H9 (cell line): ENCODE measurements at regions not wholly inside any gene's neighbourhood (a gene's known extent, or its start where the extent isn't known, plus 50 kb on each side); places are given as distances from the start of the nearest gene placed in this dataset.

Experiments used
- DNase-seq: peaks from one replicate; pipeline ENCODE4 v3.0.0-alpha.2; 2017
- H2AFZ ChIP-seq: one replicate; pipeline ENCODE4 v1.6.1; 2013; ENCODE audit warnings: mild to moderate bottlenecking, low read length, control low read depth, moderate library complexity
- H2AK5ac ChIP-seq: 2 replicates; pipeline ENCODE4 v1.6.1; 2013; ENCODE audit warnings: low read length, control low read depth, mixed read lengths; ENCODE audit not compliant: insufficient read length
- H2BK120ac ChIP-seq: one replicate; pipeline ENCODE4 v1.6.1; 2013; ENCODE audit warnings: low read depth, mild to moderate bottlenecking, low read length, control low read depth, inconsistent platforms; ENCODE audit not compliant: poor library complexity, severe bottlenecking
- H2BK12ac ChIP-seq: 2 replicates; pipeline ENCODE4 v1.6.1; 2013; ENCODE audit warnings: low read length, control low read depth, mixed read lengths, low read depth; ENCODE audit not compliant: insufficient read length
- H2BK15ac ChIP-seq: 2 replicates; pipeline ENCODE4 v1.6.1; 2013; ENCODE audit warnings: low read depth, low read length, control low read depth
- H2BK20ac ChIP-seq: one replicate; pipeline ENCODE4 v1.6.1; 2013; ENCODE audit warnings: low read depth, mild to moderate bottlenecking, low read length, control low read depth, inconsistent platforms; ENCODE audit not compliant: poor library complexity, severe bottlenecking
- H2BK5ac ChIP-seq: 2 replicates; pipeline ENCODE4 v1.6.1; 2013; ENCODE audit warnings: low read length, control low read depth, mixed read lengths; ENCODE audit not compliant: insufficient read length
- H3K14ac ChIP-seq: 2 replicates; pipeline ENCODE4 v1.6.1; 2013; ENCODE audit warnings: low read length, control low read depth; ENCODE audit not compliant: insufficient read depth
- H3K18ac ChIP-seq: 2 replicates; pipeline ENCODE4 v1.6.1; 2013; ENCODE audit warnings: low read depth, mild to moderate bottlenecking, mixed read lengths, low read length, control low read depth; ENCODE audit not compliant: insufficient read length
- H3K23ac ChIP-seq: 2 replicates; pipeline ENCODE4 v1.6.1; 2013; ENCODE audit warnings: low read length, control low read depth, mixed read lengths, low read depth; ENCODE audit not compliant: insufficient read length
- H3K23me2 ChIP-seq: 2 replicates; pipeline ENCODE4 v1.6.1; 2013; ENCODE audit warnings: low read depth, mild to moderate bottlenecking, mixed read lengths, low read length, control low read depth; ENCODE audit not compliant: insufficient read length, poor library complexity, severe bottlenecking
- H3K27ac ChIP-seq: 2 replicates; pipeline ENCODE4 v1.5.1; 2013; ENCODE audit warnings: low read length, control low read depth, mixed read lengths, low read depth; ENCODE audit not compliant: insufficient read length
- H3K27me3 ChIP-seq: 2 replicates; pipeline ENCODE4 v1.6.1; 2013; ENCODE audit warnings: low read length, control low read depth, inconsistent platforms; ENCODE audit not compliant: insufficient read depth
- H3K4ac ChIP-seq: 2 replicates; pipeline ENCODE4 v1.6.1; 2013; ENCODE audit warnings: low read depth, mild to moderate bottlenecking, control low read depth, inconsistent platforms, low read length, moderate library complexity
- H3K4me1 ChIP-seq: 2 replicates; pipeline ENCODE4 v1.6.1; 2013; ENCODE audit warnings: low read length, control low read depth, inconsistent platforms; ENCODE audit not compliant: insufficient read depth
- H3K4me2 ChIP-seq: 2 replicates; pipeline ENCODE4 v1.6.1; 2013; ENCODE audit warnings: low read length, control low read depth, mixed read lengths; ENCODE audit not compliant: insufficient read length, insufficient read depth
- H3K56ac ChIP-seq: 2 replicates; pipeline ENCODE4 v1.6.1; 2013; ENCODE audit warnings: low read depth, mild to moderate bottlenecking, mixed read lengths, low read length, control low read depth; ENCODE audit not compliant: insufficient read length
- H3K79me1 ChIP-seq: 2 replicates; pipeline ENCODE4 v1.6.1; 2013; ENCODE audit warnings: low read depth, mild to moderate bottlenecking, moderate library complexity, low read length, control low read depth, inconsistent platforms; ENCODE audit not compliant: insufficient read depth, poor library complexity, severe bottlenecking
- H3K79me2 ChIP-seq: 2 replicates; pipeline ENCODE4 v1.6.1; 2013; ENCODE audit warnings: low read length, control low read depth, inconsistent platforms; ENCODE audit not compliant: insufficient read depth
- H3K9ac ChIP-seq: 2 replicates; pipeline ENCODE4 v1.6.1; 2013; ENCODE audit warnings: low read length, control low read depth, mixed read lengths; ENCODE audit not compliant: insufficient read length; ENCODE audit errors: extremely low read depth
- H3K9me3 ChIP-seq: one replicate; pipeline ENCODE4 v1.6.1; 2013; ENCODE audit warnings: low read depth, low read length, inconsistent platforms; ENCODE audit not compliant: control insufficient read depth
- H3T11ph ChIP-seq: one replicate; pipeline ENCODE4 v1.6.1; 2013; ENCODE audit warnings: mild to moderate bottlenecking, low read length, control low read depth, inconsistent platforms
- H4K20me1 ChIP-seq: one replicate; pipeline ENCODE4 v1.6.1; 2013; ENCODE audit not compliant: control insufficient read depth, insufficient read length, insufficient read depth
- H4K5ac ChIP-seq: 2 replicates; pipeline ENCODE4 v1.6.1; 2013; ENCODE audit warnings: low read depth, mild to moderate bottlenecking, mixed read lengths, low read length, control low read depth; ENCODE audit not compliant: insufficient read length
- H4K8ac ChIP-seq: replicated peaks from 2 replicates; pipeline ENCODE4 v1.6.1; 2013; ENCODE audit warnings: low read length, control low read depth, mixed read lengths, low read depth; ENCODE audit not compliant: insufficient read length
- H4K91ac ChIP-seq: 2 replicates; pipeline ENCODE4 v1.6.1; 2013; ENCODE audit warnings: low read depth, mild to moderate bottlenecking, moderate library complexity, mixed read lengths, low read length, control low read depth; ENCODE audit not compliant: insufficient read length
- H3K27ac Mint-ChIP-seq, 3 experiments: 2 replicates in 2 of 3; 3 replicates in 1 of 3; pipeline ENCODE4 v1.8.0; 2020 to 2021; ENCODE audit warnings: mixed read lengths in 3 of 3, mild to moderate bottlenecking in 1 of 3, moderate library complexity in 1 of 3
- H3K27me3 Mint-ChIP-seq: 2 replicates; pipeline ENCODE4 v1.8.0; 2021; ENCODE audit warnings: low read depth, mild to moderate bottlenecking, moderate library complexity, mixed read lengths
- H3K36me3 Mint-ChIP-seq, 3 experiments: 2 replicates in 2 of 3; 3 replicates in 1 of 3; pipeline ENCODE4 v1.8.0; 2020 to 2021; ENCODE audit warnings: low read depth in 3 of 3, mixed read lengths in 3 of 3; ENCODE audit not compliant: insufficient read depth in 1 of 3
- H3K4me1 Mint-ChIP-seq, 2 experiments: 2 replicates each; pipeline ENCODE4 v1.8.0; 2020; ENCODE audit warnings: mixed read lengths in 2 of 2
- H3K4me3 Mint-ChIP-seq, 2 experiments: 2 replicates in 1 of 2; 3 replicates in 1 of 2; pipeline ENCODE4 v1.8.0; 2020 to 2021; ENCODE audit warnings: mild to moderate bottlenecking in 2 of 2, mixed read lengths in 2 of 2, moderate library complexity in 1 of 2
- H3K9me3 Mint-ChIP-seq, 2 experiments: 2 replicates in 1 of 2; 3 replicates in 1 of 2; pipeline ENCODE4 v1.8.0; 2020; ENCODE audit warnings: mild to moderate bottlenecking in 2 of 2, mixed read lengths in 2 of 2, moderate library complexity in 1 of 2
- CTCF ChIP-seq: fragments of 200-600 bp; sonication (generic); conservative IDR thresholded peaks from 3 replicates; pipeline ENCODE4 v1.8.0; 2021; ENCODE audit warnings: antibody characterized with exemption, mild to moderate bottlenecking
- WGBS: extraction: QIAGEN DNeasy Blood & Tissue Kit; methylation state at CpG from one replicate; pipeline ENCODE4 v1.1.7; 2013; ENCODE audit warnings: missing lambda C conversion rate, low lambda C conversion rate, mixed read lengths; ENCODE audit not compliant: insufficient read length; ENCODE audit errors: extremely low coverage; 5-methylcytosine and 5-hydroxymethylcytosine counted together

GRCh38 chr20:24786646-24787045 is 162.4 kb upstream of the CST7 start:
- Mint-ChIP-seq H3K9me3 (no peaks in the 10 kb centered on the region; a peak in 1 of 5 replicates), H3K4me3 (no peak overlapping the region), H3K27me3 (peaks cover 5% of the 10 kb centered on the region; the same call in 1 of the 2 replicates), H3K36me3 (no peaks in the 10 kb centered on the region; a peak in 1 of 7 replicates), H3K27ac (peak overlapping the region in 1 of 3 experiments; percentile 31; a peak in 1 of 7 replicates), H3K4me1 (peaks cover 16 to 23% of the 10 kb centered on the region in 2 experiments)
- Histone ChIP-seq H2BK20ac (no peak overlapping the region), H2BK12ac (no peak overlapping the region), H3T11ph (no peak overlapping the region), H3K23ac (no peak overlapping the region), H2BK120ac (no peak overlapping the region), H3K9ac (no peak overlapping the region), H3K9me3 (no peaks in the 10 kb centered on the region), H3K27ac (no peak overlapping the region), H4K20me1 (no peaks in the 10 kb centered on the region), H2BK15ac (no peak overlapping the region), H3K23me2 (no peaks in the 10 kb centered on the region), H3K4ac (no peak overlapping the region), H2BK5ac (no peak overlapping the region), H3K4me1 (no peaks in the 10 kb centered on the region), H3K4me2 (no peak overlapping the region), H2AFZ (no peak overlapping the region), H3K14ac (no peak overlapping the region; the same call in 1 of the 2 replicates), H3K56ac (no peak overlapping the region), H4K8ac (no peak overlapping the region), H3K79me1 (no peaks in the 10 kb centered on the region), H4K91ac (no peak overlapping the region), H4K5ac (no peak overlapping the region), H3K79me2 (no peaks in the 10 kb centered on the region), H3K18ac (no peak overlapping the region), H2AK5ac (no peak overlapping the region), H3K27me3 (no peaks in the 10 kb centered on the region)
- no peak for TF ChIP-seq CTCF
- no CpG with 5 or more reads among the region's 7 CpGs for WGBS
- DNase-seq = no peak
